Adrenal gland (tissue), 9 donors: ENCODE measurements at regions not wholly inside any gene's neighbourhood (a gene's known extent, or its start where the extent isn't known, plus 50 kb on each side); places are given as distances from the start of the nearest gene placed in this dataset.

Source experiments
- DNase-seq, 7 donors: peaks; one replicate each; pipeline ENCODE4 v3.0.0-alpha.2; 2019 to 2020
- H3K27ac ChIP-seq, 5 donors: fragments of 200-600 bp; sonication (generic) in 4 of 5; 1 replicate in 3 of 5; 2 replicates in 2 of 5; pipeline versions ENCODE4 v1.5.1 to v1.8.0; 2016 to 2020; ENCODE audit warnings: mild to moderate bottlenecking in 1 of 5
- H3K27me3 ChIP-seq: fragments of 200-600 bp; 2 replicates; pipeline ENCODE4 v1.8.0; 2021
- H3K36me3 ChIP-seq, 2 donors: fragments of 200-600 bp; replicated peaks in 1 of 2; 1 replicate in 1 of 2; 2 replicates in 1 of 2; pipeline versions ENCODE4 v1.5.1 to v1.8.0; 2018 to 2022
- H3K4me1 ChIP-seq, 2 donors: fragments of 200-600 bp; replicated peaks in 1 of 2; 1 replicate in 1 of 2; 2 replicates in 1 of 2; pipeline versions ENCODE4 v1.5.1 to v1.8.0; 2018 to 2021
- H3K4me3 ChIP-seq, 4 donors: fragments of 200-600 bp; sonication (generic) in 3 of 4; one replicate each; pipeline ENCODE4 v1.5.1; 2016 to 2018
- H3K9me3 ChIP-seq, 3 donors: fragments of 200-600 bp; sonication (generic) in 1 of 3; replicated peaks in 1 of 3; 1 replicate in 2 of 3; 2 replicates in 1 of 3; pipeline versions ENCODE4 v1.5.1 to v1.8.0; 2016 to 2021
- POLR2A ChIP-seq, 2 donors: fragments of 450-650 bp; IDR thresholded peaks; one replicate each; pipeline ENCODE4 v1.6.1; 2017; ENCODE audit warnings: antibody characterized with exemption in 2 of 2, mild to moderate bottlenecking in 2 of 2, moderate library complexity in 1 of 2
- WGBS, 4 donors: extraction: QIAGEN DNeasy Blood & Tissue Kit in 2 of 4; methylation state at CpG; one replicate each; pipeline versions ENCODE4 v1.1.5 to v1.1.7; 2013 to 2017; 5-methylcytosine and 5-hydroxymethylcytosine counted together
- intact Hi-C, 2 donors: fragments of 100-400 bp; cut with DNase I; formaldehyde crosslinking; loops; one replicate each; pipeline versions ENCODE4 v1.14.1 to v1.15.0; 2022 to 2023
- TF ChIP-seq, protein P1 (sequence below), 6 experiments: fragments of 450-650 bp in 4 of 6; fragments of 200-600 bp in 2 of 6; sonication (generic) in 1 of 6; IDR thresholded peaks; 1 replicate in 5 of 6; 2 replicates in 1 of 6; pipeline versions ENCODE4 v1.5.1 to v1.8.0; 2016 to 2021; ENCODE audit warnings: antibody characterized with exemption in 6 of 6, mild to moderate bottlenecking in 2 of 6, moderate library complexity in 1 of 6
- donor health status: healthy with polysubstance abuse.
- donor health status: Bipolar disorder and iron deficiency.
- donor health status: DM: yes; HTN: yes; CAD: no.
- donor health status: DM: no; HTN: no; CAD: no.
- donor health status: DM: no; HTN: no; CAD: no.

DNA sequence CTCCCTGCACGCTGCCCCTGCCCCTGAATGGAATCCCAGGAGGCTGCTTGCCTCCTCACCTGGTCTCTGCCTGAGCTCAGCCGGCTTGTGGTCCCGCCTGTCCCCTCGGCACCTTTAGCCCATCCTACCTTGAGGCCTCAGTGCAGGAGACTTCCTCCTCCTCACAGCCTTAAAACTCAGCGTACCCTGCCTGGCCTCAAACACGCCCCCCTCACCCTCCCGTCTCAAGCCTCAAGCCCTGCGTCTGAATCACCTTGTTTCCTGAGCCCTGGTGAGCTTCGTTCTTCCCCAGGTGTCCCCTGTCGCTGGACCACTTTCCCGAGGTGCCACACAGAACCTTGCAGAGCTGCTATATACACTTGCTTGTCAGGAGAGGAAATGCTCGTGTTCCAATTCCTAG is 110.2 kb upstream of the SPIN1 start:
- no peak for DNase-seq
- WGBS, 4 donors, result 85 to 91% (median 88%) methylated on average over 12 of the region's 12 CpGs
- TF ChIP-seq, protein P1, sequence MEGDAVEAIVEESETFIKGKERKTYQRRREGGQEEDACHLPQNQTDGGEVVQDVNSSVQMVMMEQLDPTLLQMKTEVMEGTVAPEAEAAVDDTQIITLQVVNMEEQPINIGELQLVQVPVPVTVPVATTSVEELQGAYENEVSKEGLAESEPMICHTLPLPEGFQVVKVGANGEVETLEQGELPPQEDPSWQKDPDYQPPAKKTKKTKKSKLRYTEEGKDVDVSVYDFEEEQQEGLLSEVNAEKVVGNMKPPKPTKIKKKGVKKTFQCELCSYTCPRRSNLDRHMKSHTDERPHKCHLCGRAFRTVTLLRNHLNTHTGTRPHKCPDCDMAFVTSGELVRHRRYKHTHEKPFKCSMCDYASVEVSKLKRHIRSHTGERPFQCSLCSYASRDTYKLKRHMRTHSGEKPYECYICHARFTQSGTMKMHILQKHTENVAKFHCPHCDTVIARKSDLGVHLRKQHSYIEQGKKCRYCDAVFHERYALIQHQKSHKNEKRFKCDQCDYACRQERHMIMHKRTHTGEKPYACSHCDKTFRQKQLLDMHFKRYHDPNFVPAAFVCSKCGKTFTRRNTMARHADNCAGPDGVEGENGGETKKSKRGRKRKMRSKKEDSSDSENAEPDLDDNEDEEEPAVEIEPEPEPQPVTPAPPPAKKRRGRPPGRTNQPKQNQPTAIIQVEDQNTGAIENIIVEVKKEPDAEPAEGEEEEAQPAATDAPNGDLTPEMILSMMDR (IDR thresholded peaks at IDR 0.05), result no peak
- TF ChIP-seq POLR2A (IDR thresholded peaks at IDR 0.05), result no peak
- no peaks in the 10 kb centered on the region for H3K36me3 ChIP-seq
- no peak overlapping the region for H3K27ac ChIP-seq
- no peak overlapping the region for H3K4me3 ChIP-seq
- no peaks in the 10 kb centered on the region for H3K4me1 ChIP-seq
- intact Hi-C loops, result no loop called here
- H3K9me3 ChIP-seq, result no peaks in the 10 kb centered on the region
- no peaks in the 10 kb centered on the region for H3K27me3 ChIP-seq

DNA sequence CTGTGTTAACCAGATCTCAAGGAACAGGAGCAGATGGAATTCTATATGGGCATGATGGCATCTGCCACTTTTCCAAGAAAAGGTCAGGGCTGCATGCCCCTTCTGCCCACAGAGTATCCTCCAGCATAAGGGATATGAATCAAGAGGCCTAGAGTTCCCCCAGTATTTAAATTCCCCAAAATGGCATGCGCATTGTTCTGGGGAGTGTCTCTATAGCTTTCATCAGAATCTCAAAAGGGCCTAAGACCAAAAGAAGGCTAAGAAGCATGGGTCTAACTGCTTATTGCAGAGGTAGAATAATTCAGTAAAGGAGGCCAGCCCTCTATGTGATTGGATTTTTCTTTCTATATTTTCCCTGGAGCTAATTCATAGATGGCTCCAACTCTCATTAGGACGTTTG is 114.2 kb upstream of the SPIN1 start:
- no peak for DNase-seq
- H3K27me3 ChIP-seq, result no peaks in the 10 kb centered on the region
- no peaks in the 10 kb centered on the region for H3K4me1 ChIP-seq
- H3K9me3 ChIP-seq, result no peaks in the 10 kb centered on the region
- intact Hi-C loops, result no loop called here
- TF ChIP-seq POLR2A (IDR thresholded peaks at IDR 0.05), result no peak
- TF ChIP-seq, protein P1 (IDR thresholded peaks at IDR 0.05), result no peak
- H3K27ac ChIP-seq, result no peak overlapping the region
- no peaks in the 10 kb centered on the region for H3K36me3 ChIP-seq
- H3K4me3 ChIP-seq, result no peak overlapping the region
- 79 to 91% (median 82%) methylated on average over 2 of the region's 2 CpGs for WGBS, 4 donors

DNA sequence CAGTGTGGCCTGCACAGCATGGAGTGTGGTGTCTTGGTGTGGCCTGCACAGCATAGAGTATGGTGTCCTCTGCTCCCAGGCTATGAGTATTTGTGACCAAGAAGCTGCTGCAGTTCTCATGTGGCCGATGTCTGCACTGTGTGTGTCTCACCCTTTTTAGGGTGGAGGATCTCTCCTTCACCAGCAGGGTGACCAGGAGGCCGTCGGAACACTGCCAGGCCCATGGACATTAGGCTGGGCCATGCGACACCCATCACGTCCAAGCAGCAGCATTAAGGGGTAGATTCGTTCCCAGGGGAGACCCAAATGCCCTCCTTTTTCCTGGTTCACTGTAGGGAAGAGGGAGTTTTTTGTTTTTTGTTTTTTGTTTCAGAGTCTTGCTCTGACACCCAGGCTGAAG is 115.3 kb upstream of the SPIN1 start:
- TF ChIP-seq, protein P1 (IDR thresholded peaks at IDR 0.05), result no peak
- no peak for TF ChIP-seq POLR2A (IDR thresholded peaks at IDR 0.05)
- Histone ChIP-seq H3K4me3 (no peak overlapping the region), H3K36me3 (no peaks in the 10 kb centered on the region), H3K4me1 (no peaks in the 10 kb centered on the region), H3K27me3 (no peaks in the 10 kb centered on the region), H3K27ac (no peak overlapping the region), H3K9me3 (no peaks in the 10 kb centered on the region)
- DNase-seq, result no peak
- WGBS, 4 donors, result 87 to 94% (median 90%) methylated on average over 6 of the region's 6 CpGs
- intact Hi-C loops, result no loop called here

DNA sequence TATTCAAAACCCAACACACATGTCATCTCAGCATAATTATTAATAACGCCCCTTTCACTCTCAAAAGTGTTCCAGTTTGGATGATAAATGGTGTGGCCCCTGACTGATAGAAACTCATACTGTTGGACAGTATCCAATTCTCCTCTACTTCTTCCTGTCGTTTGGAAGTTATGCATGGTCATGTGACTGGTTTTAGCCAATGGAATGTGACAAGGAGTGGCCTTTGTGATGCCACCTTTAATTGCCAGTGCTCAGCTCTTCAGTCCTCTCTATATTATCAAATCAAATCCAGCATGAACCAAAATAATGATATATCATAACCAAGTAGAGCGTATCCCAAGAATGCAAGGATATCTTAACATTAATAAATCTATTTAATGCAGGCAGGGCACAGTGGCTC is 117.8 kb upstream of the SPIN1 start:
- Histone ChIP-seq H3K27me3 (no peaks in the 10 kb centered on the region), H3K9me3 (no peaks in the 10 kb centered on the region), H3K4me3 (no peak overlapping the region), H3K4me1 (no peaks in the 10 kb centered on the region), H3K36me3 (no peaks in the 10 kb centered on the region), H3K27ac (no peak overlapping the region)
- TF ChIP-seq, protein P1 (IDR thresholded peaks at IDR 0.05), result no peak
- no peak for TF ChIP-seq POLR2A (IDR thresholded peaks at IDR 0.05)
- 77 to 86% (median 82%) methylated on average over 3 of the region's 3 CpGs for WGBS, 4 donors
- DNase-seq, result no peak
- intact Hi-C loops, result no loop called here
